ENCODE measurements at regions not wholly inside any gene's neighbourhood (a gene's known extent, or its start where the extent isn't known, plus 50 kb on each side); places are given as distances from the start of the nearest gene placed in this dataset.

DNA sequence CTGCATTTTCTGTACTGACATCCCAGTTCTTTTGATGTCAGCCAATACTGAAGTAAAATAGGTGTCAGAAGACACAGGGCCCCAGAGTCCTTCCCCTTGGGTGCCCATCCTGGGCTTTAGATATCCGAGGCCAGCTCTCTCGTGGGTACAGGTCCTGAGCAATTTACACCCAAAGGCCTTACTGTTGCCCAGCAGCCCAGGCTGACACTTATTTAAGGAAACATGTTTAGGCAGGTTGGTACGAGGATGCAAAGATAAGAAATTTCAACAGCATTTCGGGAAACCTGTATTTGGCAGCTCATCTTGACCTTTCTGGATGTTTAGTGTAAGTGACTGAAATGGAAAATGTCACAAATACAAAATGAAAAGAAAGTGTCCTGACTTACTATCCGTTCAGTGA lies 130.0 kb upstream of the IL12A start (continued):
- TF ChIP-seq ZNF462 (CRISPR knock-in tag; IDR thresholded peaks at IDR 0.05) (no peak), STAT1 (IDR thresholded peaks at IDR 0.05; ENCODE audit: unreplicated experiment) (no peak), CREB1 (CRISPR knock-in tag; IDR thresholded peaks at IDR 0.05; ENCODE audit: low read depth) (no peak), ZNF114 (CRISPR knock-in tag; IDR thresholded peaks at IDR 0.05) (no peak), NANOG (IDR thresholded peaks at IDR 0.05; ENCODE audit: borderline replicate concordance) (no peak), ZNF331 (CRISPR knock-in tag; IDR thresholded peaks at IDR 0.05; ENCODE audit: low read depth) (no peak), POLR2AphosphoS5 (IDR thresholded peaks at IDR 0.05; ENCODE audit: low read depth) (no peak), EZH2phosphoT487 (IDR thresholded peaks at IDR 0.05; ENCODE audit: unreplicated experiment) (no peak)
- TF ChIP-seq, protein P1, sequence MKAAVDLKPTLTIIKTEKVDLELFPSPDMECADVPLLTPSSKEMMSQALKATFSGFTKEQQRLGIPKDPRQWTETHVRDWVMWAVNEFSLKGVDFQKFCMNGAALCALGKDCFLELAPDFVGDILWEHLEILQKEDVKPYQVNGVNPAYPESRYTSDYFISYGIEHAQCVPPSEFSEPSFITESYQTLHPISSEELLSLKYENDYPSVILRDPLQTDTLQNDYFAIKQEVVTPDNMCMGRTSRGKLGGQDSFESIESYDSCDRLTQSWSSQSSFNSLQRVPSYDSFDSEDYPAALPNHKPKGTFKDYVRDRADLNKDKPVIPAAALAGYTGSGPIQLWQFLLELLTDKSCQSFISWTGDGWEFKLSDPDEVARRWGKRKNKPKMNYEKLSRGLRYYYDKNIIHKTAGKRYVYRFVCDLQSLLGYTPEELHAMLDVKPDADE (IDR thresholded peaks at IDR 0.05) = no peak
- TF ChIP-seq, protein P2, sequence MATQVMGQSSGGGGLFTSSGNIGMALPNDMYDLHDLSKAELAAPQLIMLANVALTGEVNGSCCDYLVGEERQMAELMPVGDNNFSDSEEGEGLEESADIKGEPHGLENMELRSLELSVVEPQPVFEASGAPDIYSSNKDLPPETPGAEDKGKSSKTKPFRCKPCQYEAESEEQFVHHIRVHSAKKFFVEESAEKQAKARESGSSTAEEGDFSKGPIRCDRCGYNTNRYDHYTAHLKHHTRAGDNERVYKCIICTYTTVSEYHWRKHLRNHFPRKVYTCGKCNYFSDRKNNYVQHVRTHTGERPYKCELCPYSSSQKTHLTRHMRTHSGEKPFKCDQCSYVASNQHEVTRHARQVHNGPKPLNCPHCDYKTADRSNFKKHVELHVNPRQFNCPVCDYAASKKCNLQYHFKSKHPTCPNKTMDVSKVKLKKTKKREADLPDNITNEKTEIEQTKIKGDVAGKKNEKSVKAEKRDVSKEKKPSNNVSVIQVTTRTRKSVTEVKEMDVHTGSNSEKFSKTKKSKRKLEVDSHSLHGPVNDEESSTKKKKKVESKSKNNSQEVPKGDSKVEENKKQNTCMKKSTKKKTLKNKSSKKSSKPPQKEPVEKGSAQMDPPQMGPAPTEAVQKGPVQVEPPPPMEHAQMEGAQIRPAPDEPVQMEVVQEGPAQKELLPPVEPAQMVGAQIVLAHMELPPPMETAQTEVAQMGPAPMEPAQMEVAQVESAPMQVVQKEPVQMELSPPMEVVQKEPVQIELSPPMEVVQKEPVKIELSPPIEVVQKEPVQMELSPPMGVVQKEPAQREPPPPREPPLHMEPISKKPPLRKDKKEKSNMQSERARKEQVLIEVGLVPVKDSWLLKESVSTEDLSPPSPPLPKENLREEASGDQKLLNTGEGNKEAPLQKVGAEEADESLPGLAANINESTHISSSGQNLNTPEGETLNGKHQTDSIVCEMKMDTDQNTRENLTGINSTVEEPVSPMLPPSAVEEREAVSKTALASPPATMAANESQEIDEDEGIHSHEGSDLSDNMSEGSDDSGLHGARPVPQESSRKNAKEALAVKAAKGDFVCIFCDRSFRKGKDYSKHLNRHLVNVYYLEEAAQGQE (IDR thresholded peaks at IDR 0.05; ENCODE audit: unreplicated experiment) = no peak
